ENCODE measurements at regions not wholly inside any gene's neighbourhood (a gene's known extent, or its start where the extent isn't known, plus 50 kb on each side); places are given as distances from the start of the nearest gene placed in this dataset.

DNA sequence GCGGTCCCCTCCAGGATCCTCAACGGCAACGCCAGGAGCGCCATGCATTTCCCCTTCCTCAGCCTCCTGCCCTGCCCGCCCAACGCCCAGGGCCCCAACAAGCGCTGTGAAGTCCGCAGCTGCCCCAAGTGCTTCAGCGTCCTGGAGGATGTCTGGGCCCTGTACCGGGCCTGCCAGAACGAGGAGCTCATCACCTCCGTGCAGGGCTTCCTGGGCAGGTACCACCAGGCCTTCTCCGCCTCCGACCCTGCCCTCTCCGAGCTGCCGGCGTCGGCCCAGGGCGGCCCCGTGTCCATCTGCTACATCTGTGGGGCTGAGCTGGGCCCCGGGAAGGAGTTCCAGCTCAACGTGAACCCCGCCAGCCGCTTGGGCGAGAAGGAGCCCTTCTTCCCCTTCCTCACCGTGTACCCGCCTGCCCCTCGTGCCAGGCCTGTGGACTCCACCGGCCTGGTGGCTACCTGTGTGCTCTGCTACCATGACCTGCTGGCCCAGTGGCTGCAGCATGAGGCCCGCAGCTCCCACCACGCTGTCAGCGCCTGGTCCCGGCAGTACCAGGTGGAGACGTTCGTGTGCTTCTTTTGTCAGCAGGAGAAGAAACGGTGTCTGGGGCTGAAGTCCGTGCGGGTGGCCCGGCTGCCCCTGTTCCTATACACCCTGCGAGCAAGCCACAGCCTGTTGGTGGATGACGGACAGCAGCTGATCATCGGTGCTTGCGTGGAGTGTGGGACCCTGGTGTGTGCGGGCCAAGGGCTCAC, 58.9 kb upstream of the CIBAR2 start:
- WGBS, 2 experiments (ENCODE audit: insufficient coverage in 1 of 2, insufficient read length in 1 of 2), result 92 to 93% methylated on average over 37 to 44 of the region's 44 CpGs
- Mint-ChIP-seq H3K4me1 (peaks cover 47% of the 10 kb centered on the region), H3K9me3 (no peaks in the 10 kb centered on the region), H3K27me3 (ENCODE audit: insufficient read depth) (peaks cover 16% of the 10 kb centered on the region), H3K4me3 (peak overlapping the region; percentile 41), H3K36me3 (ENCODE audit: low read depth) (peaks cover 4% of the 10 kb centered on the region), H3K27ac (no peak overlapping the region)
- DNase-seq, result no peak
- Histone ChIP-seq H3K9ac (ENCODE audit: extremely low read depth, low read length, poor library complexity, severe bottlenecking) (no peak overlapping the region), H3K4me1 (ENCODE audit: control insufficient read depth, insufficient read depth, low read length) (peaks cover 7% of the 10 kb centered on the region), H3K4me3 (ENCODE audit: low read length) (no peak overlapping the region), H3K27ac (ENCODE audit: low read depth, low read length) (no peak overlapping the region), H3K27me3 (ENCODE audit: control insufficient read depth, insufficient read depth, low read length, poor library complexity, severe bottlenecking) (peaks cover 13% of the 10 kb centered on the region), H3K36me3 (ENCODE audit: control insufficient read depth, insufficient read depth, low read length) (no peaks in the 10 kb centered on the region), H3K9me3 (ENCODE audit: control insufficient read depth, low read length) (no peaks in the 10 kb centered on the region)
- TF ChIP-seq, protein P1, sequence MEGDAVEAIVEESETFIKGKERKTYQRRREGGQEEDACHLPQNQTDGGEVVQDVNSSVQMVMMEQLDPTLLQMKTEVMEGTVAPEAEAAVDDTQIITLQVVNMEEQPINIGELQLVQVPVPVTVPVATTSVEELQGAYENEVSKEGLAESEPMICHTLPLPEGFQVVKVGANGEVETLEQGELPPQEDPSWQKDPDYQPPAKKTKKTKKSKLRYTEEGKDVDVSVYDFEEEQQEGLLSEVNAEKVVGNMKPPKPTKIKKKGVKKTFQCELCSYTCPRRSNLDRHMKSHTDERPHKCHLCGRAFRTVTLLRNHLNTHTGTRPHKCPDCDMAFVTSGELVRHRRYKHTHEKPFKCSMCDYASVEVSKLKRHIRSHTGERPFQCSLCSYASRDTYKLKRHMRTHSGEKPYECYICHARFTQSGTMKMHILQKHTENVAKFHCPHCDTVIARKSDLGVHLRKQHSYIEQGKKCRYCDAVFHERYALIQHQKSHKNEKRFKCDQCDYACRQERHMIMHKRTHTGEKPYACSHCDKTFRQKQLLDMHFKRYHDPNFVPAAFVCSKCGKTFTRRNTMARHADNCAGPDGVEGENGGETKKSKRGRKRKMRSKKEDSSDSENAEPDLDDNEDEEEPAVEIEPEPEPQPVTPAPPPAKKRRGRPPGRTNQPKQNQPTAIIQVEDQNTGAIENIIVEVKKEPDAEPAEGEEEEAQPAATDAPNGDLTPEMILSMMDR (conservative IDR thresholded peaks at IDR 0.05), result no peak

DNA sequence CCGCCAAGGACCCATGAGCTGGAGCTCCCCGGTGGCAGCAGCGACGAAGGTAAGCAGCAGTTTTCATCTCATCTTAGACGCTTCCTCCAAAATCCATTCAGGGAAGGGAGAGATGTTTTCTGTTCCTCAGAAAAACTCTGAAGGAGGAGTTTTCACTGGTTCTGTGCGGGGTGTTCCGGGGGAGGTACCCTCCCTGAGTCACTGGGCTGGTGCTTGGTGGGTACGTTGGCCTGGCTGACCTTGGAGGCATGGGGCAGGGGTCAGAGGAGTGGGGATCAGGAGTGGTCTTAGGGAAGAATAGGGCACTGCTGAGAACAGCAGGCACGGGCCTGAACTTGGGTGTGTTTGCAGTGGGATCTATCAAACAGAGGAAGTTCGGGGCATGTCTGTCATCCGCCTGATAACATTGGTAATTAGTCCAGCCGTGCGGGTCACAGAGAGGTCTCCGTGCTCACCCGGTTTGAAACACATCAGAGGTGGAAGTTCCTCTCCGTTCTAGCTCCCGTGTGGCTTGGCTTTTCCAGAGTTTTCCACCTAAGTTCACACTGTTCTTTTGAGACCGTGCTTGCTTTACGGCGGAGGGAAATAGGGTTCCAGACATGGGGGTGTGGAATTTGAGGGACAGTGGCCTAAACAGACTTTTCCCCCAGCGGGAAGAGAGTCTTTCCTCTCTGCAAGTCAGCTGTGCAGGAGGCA, 59.6 kb upstream of the CIBAR2 start:
- WGBS, 2 experiments (ENCODE audit: insufficient coverage in 1 of 2, insufficient read length in 1 of 2), result 80 to 83% methylated on average over 15 to 21 of the region's 21 CpGs
- H3K27ac ChIP-seq (ENCODE audit: low read depth, low read length), result no peak overlapping the region
- H3K36me3 Mint-ChIP-seq (ENCODE audit: low read depth), result peaks cover 4% of the 10 kb centered on the region
- TF ChIP-seq, protein P1 (conservative IDR thresholded peaks at IDR 0.05), result no peak
- no peak overlapping the region for H3K4me3 ChIP-seq (ENCODE audit: low read length)
- H3K9ac ChIP-seq (ENCODE audit: extremely low read depth, low read length, poor library complexity, severe bottlenecking), result no peak overlapping the region
- peaks cover 7% of the 10 kb centered on the region for H3K4me1 ChIP-seq (ENCODE audit: control insufficient read depth, insufficient read depth, low read length)
- peaks cover 13% of the 10 kb centered on the region for H3K27me3 ChIP-seq (ENCODE audit: control insufficient read depth, insufficient read depth, low read length, poor library complexity, severe bottlenecking)
- H3K4me3 Mint-ChIP-seq, result peak overlapping the region; percentile 41
- peaks cover 14% of the 10 kb centered on the region for H3K27me3 Mint-ChIP-seq (ENCODE audit: insufficient read depth)
- H3K4me1 Mint-ChIP-seq, result peaks cover 47% of the 10 kb centered on the region
- H3K36me3 ChIP-seq (ENCODE audit: control insufficient read depth, insufficient read depth, low read length), result no peaks in the 10 kb centered on the region
- no peaks in the 10 kb centered on the region for H3K9me3 Mint-ChIP-seq
- no peak for DNase-seq
- H3K9me3 ChIP-seq (ENCODE audit: control insufficient read depth, low read length), result no peaks in the 10 kb centered on the region
- peak overlapping the region; percentile 55 for H3K27ac Mint-ChIP-seq

DNA sequence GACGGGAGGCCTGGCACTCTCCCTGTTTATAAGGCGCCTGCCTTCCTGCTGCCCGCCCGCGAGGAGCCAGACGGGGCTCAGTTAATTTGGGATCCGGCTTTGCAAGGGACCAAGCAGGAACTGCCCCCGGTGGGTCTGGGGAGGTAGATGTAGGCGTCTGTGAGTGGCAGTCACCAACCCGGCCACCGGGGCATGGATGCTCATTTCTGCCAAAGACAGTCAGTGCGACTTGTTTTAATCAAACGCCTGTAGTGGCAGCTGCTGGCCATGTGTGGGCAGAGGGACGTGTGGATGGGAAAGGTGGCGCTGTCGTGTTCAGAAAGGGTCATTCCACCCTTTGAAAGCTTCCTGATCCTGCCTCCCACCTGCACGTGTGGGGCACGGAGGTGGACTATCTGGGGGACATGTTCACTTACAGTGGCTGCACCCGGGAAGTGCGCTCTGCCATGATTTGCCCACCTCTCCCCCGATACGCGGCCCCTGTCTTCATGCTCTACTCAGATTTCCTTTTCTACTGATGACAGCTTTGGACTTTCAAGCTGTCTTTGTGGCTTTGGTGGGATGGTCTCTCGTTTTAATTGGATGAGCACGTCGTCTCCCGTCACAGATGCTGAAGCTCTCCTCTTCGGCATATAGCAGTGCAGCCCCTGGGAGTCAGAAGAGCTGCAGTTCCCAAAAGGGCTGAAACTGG, 60.3 kb upstream of the CIBAR2 start:
- no peak overlapping the region for H3K4me3 ChIP-seq (ENCODE audit: low read length)
- WGBS, 2 experiments (ENCODE audit: insufficient coverage in 1 of 2, insufficient read length in 1 of 2), result 62 to 65% methylated on average over 25 to 28 of the region's 28 CpGs
- TF ChIP-seq, protein P1 (conservative IDR thresholded peaks at IDR 0.05), result peak; percentile 74
- H3K27ac ChIP-seq (ENCODE audit: low read depth, low read length), result no peak overlapping the region
- no peaks in the 10 kb centered on the region for H3K9me3 ChIP-seq (ENCODE audit: control insufficient read depth, low read length)
- H3K36me3 ChIP-seq (ENCODE audit: control insufficient read depth, insufficient read depth, low read length), result no peaks in the 10 kb centered on the region
- H3K27me3 Mint-ChIP-seq (ENCODE audit: insufficient read depth), result peaks cover 14% of the 10 kb centered on the region
- H3K9ac ChIP-seq (ENCODE audit: extremely low read depth, low read length, poor library complexity, severe bottlenecking), result no peak overlapping the region
- peaks cover 7% of the 10 kb centered on the region for H3K4me1 ChIP-seq (ENCODE audit: control insufficient read depth, insufficient read depth, low read length)
- DNase-seq, result peak; percentile 86
- peaks cover 41% of the 10 kb centered on the region for H3K4me1 Mint-ChIP-seq
- no peaks in the 10 kb centered on the region for H3K9me3 Mint-ChIP-seq
- H3K4me3 Mint-ChIP-seq, result peak overlapping the region; percentile 41
- peaks cover 13% of the 10 kb centered on the region for H3K27me3 ChIP-seq (ENCODE audit: control insufficient read depth, insufficient read depth, low read length, poor library complexity, severe bottlenecking)
- H3K36me3 Mint-ChIP-seq (ENCODE audit: low read depth), result peaks cover 4% of the 10 kb centered on the region
- no peak overlapping the region for H3K27ac Mint-ChIP-seq

All from endodermal cell (in vitro differentiated cells).